ENCODE measurements at regions not wholly inside any gene's neighbourhood (a gene's known extent, or its start where the extent isn't known, plus 50 kb on each side); places are given as distances from the start of the nearest gene placed in this dataset.

GRCh38 chr10:36464291-36464690, 661.1 kb upstream of the ANKRD30A start:
- no peak for TF ChIP-seq CTCF (IDR thresholded peaks at IDR 0.05)
- TF ChIP-seq EP300 (IDR thresholded peaks at IDR 0.05): no peak
- TF ChIP-seq POLR2AphosphoS5 (IDR thresholded peaks at IDR 0.05): no peak

All from upper lobe of left lung (tissue), 4 donors.